Gastrocnemius medialis (tissue), 4 donors: ENCODE measurements at regions not wholly inside any gene's neighbourhood (a gene's known extent, or its start where the extent isn't known, plus 50 kb on each side); places are given as distances from the start of the nearest gene placed in this dataset.

Experiments
- POLR2A ChIP-seq, 2 donors: fragments of 450-650 bp; IDR thresholded peaks; one replicate each; pipeline ENCODE4 v1.6.1; 2017; ENCODE audit warnings: antibody characterized with exemption in 2 of 2, mild to moderate bottlenecking in 2 of 2, moderate library complexity in 2 of 2
- TF ChIP-seq, protein P1 (sequence below), 5 experiments: fragments of 450-650 bp in 3 of 5; fragments of 200-600 bp in 2 of 5; sonication (generic) in 2 of 5; IDR thresholded peaks in 4 of 5; conservative IDR thresholded peaks in 1 of 5; 1 replicate in 4 of 5; 2 replicates in 1 of 5; pipeline ENCODE4 v1.5.1; 2016 to 2019; ENCODE audit warnings: antibody characterized with exemption in 5 of 5, mild to moderate bottlenecking in 3 of 5, moderate library complexity in 3 of 5

DNA sequence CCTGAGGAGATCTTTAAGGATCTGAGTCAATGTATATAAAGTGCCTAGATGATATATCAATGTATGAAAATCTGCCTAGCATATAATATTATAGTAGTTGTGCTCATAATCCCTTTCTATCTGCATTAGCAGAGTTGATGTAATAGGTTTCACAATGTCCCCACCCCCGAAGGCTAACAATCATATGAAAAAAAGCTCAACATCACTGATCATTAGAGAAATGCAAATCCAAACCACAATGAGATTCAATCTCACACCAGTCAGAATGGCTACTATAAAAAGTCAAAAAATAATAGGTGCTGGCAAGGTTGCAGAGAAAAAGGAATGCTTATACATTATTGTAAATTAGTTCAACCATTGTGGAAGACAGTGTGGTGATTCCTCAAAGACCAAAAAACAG is 147.8 kb upstream of the DPT start:
- TF ChIP-seq, protein P1, sequence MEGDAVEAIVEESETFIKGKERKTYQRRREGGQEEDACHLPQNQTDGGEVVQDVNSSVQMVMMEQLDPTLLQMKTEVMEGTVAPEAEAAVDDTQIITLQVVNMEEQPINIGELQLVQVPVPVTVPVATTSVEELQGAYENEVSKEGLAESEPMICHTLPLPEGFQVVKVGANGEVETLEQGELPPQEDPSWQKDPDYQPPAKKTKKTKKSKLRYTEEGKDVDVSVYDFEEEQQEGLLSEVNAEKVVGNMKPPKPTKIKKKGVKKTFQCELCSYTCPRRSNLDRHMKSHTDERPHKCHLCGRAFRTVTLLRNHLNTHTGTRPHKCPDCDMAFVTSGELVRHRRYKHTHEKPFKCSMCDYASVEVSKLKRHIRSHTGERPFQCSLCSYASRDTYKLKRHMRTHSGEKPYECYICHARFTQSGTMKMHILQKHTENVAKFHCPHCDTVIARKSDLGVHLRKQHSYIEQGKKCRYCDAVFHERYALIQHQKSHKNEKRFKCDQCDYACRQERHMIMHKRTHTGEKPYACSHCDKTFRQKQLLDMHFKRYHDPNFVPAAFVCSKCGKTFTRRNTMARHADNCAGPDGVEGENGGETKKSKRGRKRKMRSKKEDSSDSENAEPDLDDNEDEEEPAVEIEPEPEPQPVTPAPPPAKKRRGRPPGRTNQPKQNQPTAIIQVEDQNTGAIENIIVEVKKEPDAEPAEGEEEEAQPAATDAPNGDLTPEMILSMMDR (IDR thresholded peaks at IDR 0.05 in 4 of 5, conservative IDR thresholded peaks at IDR 0.05 in 1 of 5), result no peak
- no peak for TF ChIP-seq POLR2A (IDR thresholded peaks at IDR 0.05)
